ENCODE measurements at regions not wholly inside any gene's neighbourhood (a gene's known extent, or its start where the extent isn't known, plus 50 kb on each side); places are given as distances from the start of the nearest gene placed in this dataset.

GRCh38 chr10:130435961-130436360 is 299.8 kb downstream of the GLRX3 start:
- no peak for DNase-seq

GRCh38 chr10:130438861-130439260 is 302.7 kb downstream of the GLRX3 start:
- DNase-seq: no peak

GRCh38 chr10:130439766-130440165 is 303.6 kb downstream of the GLRX3 start:
- no peak for DNase-seq

GRCh38 chr10:130440494-130440893 is 304.3 kb downstream of the GLRX3 start:
- DNase-seq: no peak

- DNase-seq: no peak
Observed at GRCh38 chr10:130440971-130441370, 304.8 kb downstream of the GLRX3 start.

- no peak for DNase-seq
Observed at GRCh38 chr10:130443066-130443465, 306.9 kb downstream of the GLRX3 start.

- DNase-seq: no peak
Observed at GRCh38 chr10:130453036-130453720, 317.0 kb downstream of the GLRX3 start.

GRCh38 chr10:130453721-130454542 is 317.7 kb downstream of the GLRX3 start:
- DNase-seq: no peak

- DNase-seq: no peak
Observed at GRCh38 chr10:130454543-130455000, 318.4 kb downstream of the GLRX3 start.

GRCh38 chr10:130455111-130455695 is 319.0 kb downstream of the GLRX3 start:
- no peak for DNase-seq

GRCh38 chr10:130455791-130456190 is 319.6 kb downstream of the GLRX3 start:
- no peak for DNase-seq

GRCh38 chr10:130456616-130457015 is 320.4 kb downstream of the GLRX3 start:
- DNase-seq: no peak

GRCh38 chr10:130458509-130458908 is 322.3 kb downstream of the GLRX3 start:
- DNase-seq: no peak

- no peak for DNase-seq
Observed at GRCh38 chr10:130459011-130459410, 322.8 kb downstream of the GLRX3 start.

GRCh38 chr10:130459851-130460490 is 323.8 kb downstream of the GLRX3 start:
- no peak for DNase-seq

- DNase-seq: no peak
Observed at GRCh38 chr10:130461631-130462030, 325.4 kb downstream of the GLRX3 start.

- DNase-seq: no peak
Observed at GRCh38 chr10:130463104-130463875, 327.1 kb downstream of the GLRX3 start.

GRCh38 chr10:130463876-130464364 is 327.7 kb downstream of the GLRX3 start:
- DNase-seq: no peak

- DNase-seq: no peak
Observed at GRCh38 chr10:130464426-130464825, 328.2 kb downstream of the GLRX3 start.

- DNase-seq: no peak
Observed at GRCh38 chr10:130466271-130466997, 330.2 kb downstream of the GLRX3 start.

- no peak for DNase-seq
Observed at GRCh38 chr10:130470286-130470685, 334.1 kb downstream of the GLRX3 start.

GRCh38 chr10:130470973-130471372 is 334.8 kb downstream of the GLRX3 start:
- DNase-seq: no peak
